Lung (tissue), 11 donors: ENCODE measurements at regions not wholly inside any gene's neighbourhood (a gene's known extent, or its start where the extent isn't known, plus 50 kb on each side); places are given as distances from the start of the nearest gene placed in this dataset.

Experiments
- ATAC-seq: fragments of 200-7000 bp; cut with Tn5 transposase; one replicate; pipeline ENCODE4 v1.9.1; 2020; ENCODE audit warnings: moderate number of reproducible peaks; ENCODE audit not compliant: insufficient read depth, low FRiP score
- DNase-seq, 3 donors: peaks; one replicate each; pipeline ENCODE4 v3.0.0-alpha.2; 2013 to 2017
- H3K27ac ChIP-seq, 2 donors: one replicate each; pipeline ENCODE4 v1.5.1; 2013; ENCODE audit warnings: mild to moderate bottlenecking in 2 of 2, moderate library complexity in 2 of 2, control low read depth in 1 of 2, inconsistent platforms in 1 of 2, low read depth in 1 of 2, low read length in 1 of 2
- H3K27me3 ChIP-seq, 3 donors: one replicate each; pipeline ENCODE4 v1.5.1; 2013; ENCODE audit warnings: low read length in 2 of 3; ENCODE audit not compliant: control insufficient read depth in 3 of 3, insufficient read depth in 3 of 3
- H3K36me3 ChIP-seq, 4 donors: one replicate each; pipeline ENCODE4 v1.5.1; 2013; ENCODE audit warnings: low read length in 4 of 4, mild to moderate bottlenecking in 1 of 4, moderate library complexity in 1 of 4; ENCODE audit not compliant: control insufficient read depth in 4 of 4, insufficient read depth in 4 of 4
- H3K4me1 ChIP-seq, 5 donors: one replicate each; pipeline ENCODE4 v1.5.1; 2013; ENCODE audit warnings: low read length in 5 of 5, mild to moderate bottlenecking in 2 of 5, moderate library complexity in 1 of 5; ENCODE audit not compliant: control insufficient read depth in 5 of 5, insufficient read depth in 5 of 5
- H3K4me3 ChIP-seq: one replicate; pipeline ENCODE4 v1.5.1; 2013; ENCODE audit warnings: mild to moderate bottlenecking, control low read depth, moderate library complexity
- H3K9ac ChIP-seq, 2 donors: one replicate each; pipeline ENCODE4 v1.5.1; 2013; ENCODE audit warnings: low read length in 2 of 2, control low read depth in 1 of 2; ENCODE audit not compliant: insufficient read depth in 1 of 2
- H3K9me3 ChIP-seq, 4 donors: one replicate each; pipeline ENCODE4 v1.5.1; 2013; ENCODE audit warnings: low read length in 3 of 4, mild to moderate bottlenecking in 1 of 4, moderate library complexity in 1 of 4; ENCODE audit not compliant: control insufficient read depth in 4 of 4, insufficient read depth in 3 of 4
- CTCF ChIP-seq: IDR thresholded peaks from 2 replicates; pipeline ENCODE4 v1.5.1; 2012; ENCODE audit warnings: mild to moderate bottlenecking; ENCODE audit errors: control extremely low read depth, extremely low read depth
- WGBS, 2 donors: extraction: QIAGEN DNeasy Blood & Tissue Kit; methylation state at CpG; one replicate each; pipeline ENCODE4 v1.1.7; 2013; 5-methylcytosine and 5-hydroxymethylcytosine counted together
- donor health status: control.
- donor health status: control.
- donor health status: Bipolar disorder and iron deficiency.
- donor health status: healthy.
- donor health status: DM: yes; HTN: yes; CAD: no.

- H3K9ac ChIP-seq: no peak overlapping the region
- no peak for DNase-seq
- no peaks in the 10 kb centered on the region for H3K27me3 ChIP-seq
- 84 to 86% methylated on average over 9 of the region's 9 CpGs for WGBS, 2 donors
- no peak for TF ChIP-seq CTCF
- no peaks in the 10 kb centered on the region for H3K36me3 ChIP-seq
- H3K9me3 ChIP-seq: no peaks in the 10 kb centered on the region
- peaks cover 0 to 8% (median 0%) of the 10 kb centered on the region in 5 donors for H3K4me1 ChIP-seq
- ATAC-seq: no peak
- H3K27ac ChIP-seq: no peak overlapping the region
- H3K4me3 ChIP-seq: no peak overlapping the region
These were observed 144.0 kb downstream of the CDC5L start for GRCh38 chr6:44531442-44532015.

- Histone ChIP-seq H3K27ac (no peak overlapping the region), H3K9ac (no peak overlapping the region), H3K4me3 (no peak overlapping the region), H3K27me3 (no peaks in the 10 kb centered on the region), H3K36me3 (no peaks in the 10 kb centered on the region), H3K4me1 (peaks cover 0 to 8% (median 0%) of the 10 kb centered on the region in 5 donors), H3K9me3 (no peaks in the 10 kb centered on the region)
- ATAC-seq: no peak
- no peak for DNase-seq
- WGBS, 2 donors: 84 to 91% methylated on average over 2 of the region's 2 CpGs
- TF ChIP-seq CTCF: no peak
These were observed 145.9 kb downstream of the CDC5L start for GRCh38 chr6:44533421-44533820.

GRCh38 chr6:44534291-44534690 lies 146.8 kb downstream of the CDC5L start:
- H3K27me3 ChIP-seq: no peaks in the 10 kb centered on the region
- TF ChIP-seq CTCF: no peak
- no peak overlapping the region for H3K9ac ChIP-seq
- no peaks in the 10 kb centered on the region for H3K4me1 ChIP-seq
- H3K36me3 ChIP-seq: no peaks in the 10 kb centered on the region
- WGBS, 2 donors: 90 to 97% methylated on average over 5 of the region's 5 CpGs
- DNase-seq (no peak), ATAC-seq (no peak)
- H3K4me3 ChIP-seq: no peak overlapping the region
- H3K27ac ChIP-seq: no peak overlapping the region
- no peaks in the 10 kb centered on the region for H3K9me3 ChIP-seq

GRCh38 chr6:44535446-44535845 lies 147.9 kb downstream of the CDC5L start:
- Histone ChIP-seq H3K27ac (no peak overlapping the region), H3K36me3 (no peaks in the 10 kb centered on the region), H3K9ac (no peak overlapping the region), H3K27me3 (no peaks in the 10 kb centered on the region), H3K4me1 (no peaks in the 10 kb centered on the region), H3K9me3 (no peaks in the 10 kb centered on the region), H3K4me3 (no peak overlapping the region)
- WGBS, 2 donors: 80 to 90% methylated on average over 6 of the region's 6 CpGs
- no peak for TF ChIP-seq CTCF
- DNase-seq (no peak), ATAC-seq (no peak)
